ENCODE measurements at regions not wholly inside any gene's neighbourhood (a gene's known extent, or its start where the extent isn't known, plus 50 kb on each side); places are given as distances from the start of the nearest gene placed in this dataset.

DNA sequence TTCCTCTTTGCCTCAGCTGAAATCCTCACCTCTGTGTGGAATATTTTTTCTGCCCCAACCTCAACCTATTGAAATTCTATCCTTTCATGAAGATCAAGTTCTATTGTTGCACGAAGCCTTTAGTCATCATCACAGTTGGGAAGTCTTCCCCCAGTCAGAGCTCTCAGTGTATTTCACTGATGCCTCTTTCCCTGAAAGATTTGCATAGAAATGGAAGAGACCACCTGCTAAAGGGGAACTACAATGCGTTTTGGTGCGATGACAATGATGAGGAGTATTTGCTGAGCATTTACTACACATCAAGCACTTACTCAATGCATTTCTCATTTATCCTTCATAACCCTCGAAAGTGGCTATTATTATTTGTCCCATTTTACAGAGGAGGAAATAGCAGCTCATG is 151.2 kb upstream of the KLF3 start:
- 57% methylated on average over 4 of the region's 4 CpGs for WGBS (ENCODE audit: low lambda C conversion rate)
- Histone ChIP-seq H3K4me1 (ENCODE audit: insufficient read depth, low read length) (peaks cover 11% of the 10 kb centered on the region), H3K36me3 (replicated peaks in 1 of 2; ENCODE audit: control insufficient read depth in 1 of 2, insufficient read depth in 2 of 2, low read length in 2 of 2) (no peaks in the 10 kb centered on the region), H3K9ac (ENCODE audit: insufficient read depth, low read depth, low read length) (no peak overlapping the region), H3K27ac (ENCODE audit: extremely low read length, insufficient read depth, low read length) (no peak overlapping the region), H3K79me2 (ENCODE audit: insufficient read depth, low read length) (no peaks in the 10 kb centered on the region), H2AFZ (ENCODE audit: low read length) (no peak overlapping the region), H3K4me2 (ENCODE audit: low read depth, low read length) (no peak overlapping the region), H3K9me3 (ENCODE audit: low read length) (no peaks in the 10 kb centered on the region), H3K27me3 (ENCODE audit: control insufficient read depth in 1 of 2, insufficient read depth in 2 of 2, low read length in 2 of 2) (no peaks in the 10 kb centered on the region; a peak in 1 of 5 replicates), H3K4me3 (replicated peaks in 1 of 3; ENCODE audit: insufficient read depth in 1 of 3, low read depth in 2 of 3, low read length in 3 of 3) (no peak overlapping the region), H4K20me1 (ENCODE audit: insufficient read depth, low read length) (no peaks in the 10 kb centered on the region)
- TF ChIP-seq, protein P1, sequence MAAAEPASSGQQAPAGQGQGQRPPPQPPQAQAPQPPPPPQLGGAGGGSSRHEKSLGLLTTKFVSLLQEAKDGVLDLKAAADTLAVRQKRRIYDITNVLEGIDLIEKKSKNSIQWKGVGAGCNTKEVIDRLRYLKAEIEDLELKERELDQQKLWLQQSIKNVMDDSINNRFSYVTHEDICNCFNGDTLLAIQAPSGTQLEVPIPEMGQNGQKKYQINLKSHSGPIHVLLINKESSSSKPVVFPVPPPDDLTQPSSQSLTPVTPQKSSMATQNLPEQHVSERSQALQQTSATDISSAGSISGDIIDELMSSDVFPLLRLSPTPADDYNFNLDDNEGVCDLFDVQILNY (CRISPR knock-in tag; conservative IDR thresholded peaks at IDR 0.05) = no peak
- TF ChIP-seq NCOA5 (CRISPR knock-in tag; IDR thresholded peaks at IDR 0.05) = no peak
- TF ChIP-seq TARDBP (CRISPR knock-in tag; IDR thresholded peaks at IDR 0.05) = no peak
- no peak for TF ChIP-seq ELF4 (CRISPR knock-in tag; IDR thresholded peaks at IDR 0.05; ENCODE audit: borderline replicate concordance)
- no peak for TF ChIP-seq POLR2AphosphoS5 (IDR thresholded peaks at IDR 0.05; ENCODE audit: low read depth, low read length)
- no peak for TF ChIP-seq MED13 (CRISPR knock-in tag; IDR thresholded peaks at IDR 0.05)
- TF ChIP-seq HMG20B (CRISPR knock-in tag; conservative IDR thresholded peaks at IDR 0.05) = no peak
- no peak for TF ChIP-seq U2AF2 (IDR thresholded peaks at IDR 0.05; ENCODE audit: low read depth, low read length)
- TF ChIP-seq NCOR1 (IDR thresholded peaks at IDR 0.05; ENCODE audit: borderline replicate concordance, low read length) = no peak
- TF ChIP-seq, protein P2, sequence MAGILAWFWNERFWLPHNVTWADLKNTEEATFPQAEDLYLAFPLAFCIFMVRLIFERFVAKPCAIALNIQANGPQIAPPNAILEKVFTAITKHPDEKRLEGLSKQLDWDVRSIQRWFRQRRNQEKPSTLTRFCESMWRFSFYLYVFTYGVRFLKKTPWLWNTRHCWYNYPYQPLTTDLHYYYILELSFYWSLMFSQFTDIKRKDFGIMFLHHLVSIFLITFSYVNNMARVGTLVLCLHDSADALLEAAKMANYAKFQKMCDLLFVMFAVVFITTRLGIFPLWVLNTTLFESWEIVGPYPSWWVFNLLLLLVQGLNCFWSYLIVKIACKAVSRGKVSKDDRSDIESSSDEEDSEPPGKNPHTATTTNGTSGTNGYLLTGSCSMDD (CRISPR knock-in tag; IDR thresholded peaks at IDR 0.05) = no peak
- no peak for TF ChIP-seq RXRA (CRISPR knock-in tag; IDR thresholded peaks at IDR 0.05)
- TF ChIP-seq ZNF335 (CRISPR knock-in tag; IDR thresholded peaks at IDR 0.05) = no peak
- TF ChIP-seq FLYWCH1 (CRISPR knock-in tag; IDR thresholded peaks at IDR 0.05) = no peak
- no peak for TF ChIP-seq SP2 (CRISPR knock-in tag; IDR thresholded peaks at IDR 0.05)
- TF ChIP-seq ZNF616 (CRISPR knock-in tag; IDR thresholded peaks at IDR 0.05; ENCODE audit: low read depth) = no peak
- TF ChIP-seq, protein P3, sequence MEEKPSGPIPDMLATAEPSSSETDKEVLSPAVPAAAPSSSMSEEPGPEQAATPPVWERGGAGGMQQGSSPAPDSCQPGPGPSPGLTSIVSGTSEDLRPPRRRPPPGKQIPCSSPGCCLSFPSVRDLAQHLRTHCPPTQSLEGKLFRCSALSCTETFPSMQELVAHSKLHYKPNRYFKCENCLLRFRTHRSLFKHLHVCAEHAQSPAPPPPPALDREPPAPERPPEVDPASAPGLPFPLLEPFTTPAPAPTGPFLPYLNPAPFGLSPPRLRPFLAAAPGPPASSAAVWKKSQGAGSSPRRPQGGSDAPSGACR (CRISPR knock-in tag; IDR thresholded peaks at IDR 0.05) = no peak
- no peak for TF ChIP-seq ZNF598 (CRISPR knock-in tag; IDR thresholded peaks at IDR 0.05; ENCODE audit: borderline replicate concordance)
- no peak for TF ChIP-seq FOXK1 (CRISPR knock-in tag; IDR thresholded peaks at IDR 0.05; ENCODE audit: borderline replicate concordance, low read depth)
- in situ Hi-C loops (cut with HindIII; ENCODE audit: extremely low pct_ligation_motif_present, low pct_unique_long_range_greater_than_20kb) = no loop called here
- ChIA-PET CTCF (ENCODE audit: low intra/inter-chr PET ratio, low total read pairs) (no interaction called here), POLR2A (no interaction called here)
- DNase-seq (ENCODE audit: low spot score) (no peak), ATAC-seq (no peak), FAIRE-seq (no peak)
- intact Hi-C loops (cut with micrococcal nuclease; ENCODE audit: unreplicated experiment) = no loop called here
- no TSS peak for BruUV-seq (replicated peaks)
